ENCODE measurements at regions not wholly inside any gene's neighbourhood (a gene's known extent, or its start where the extent isn't known, plus 50 kb on each side); places are given as distances from the start of the nearest gene placed in this dataset.

GRCh38 chr6:67411036-67411435 is 1224.0 kb upstream of the ADGRB3 start:
- H3K27me3 ChIP-seq (ENCODE audit: low read length), result no peaks in the 10 kb centered on the region
- H2AFZ ChIP-seq (ENCODE audit: low read length), result no peak overlapping the region
- BruUV-seq (replicated peaks), result no TSS peak
- no peaks in the 10 kb centered on the region for H4K20me1 ChIP-seq (ENCODE audit: low read length)
- H3K9me3 ChIP-seq (ENCODE audit: low read length), result no peaks in the 10 kb centered on the region
- peak overlapping the region; percentile 30 for H3K4me2 ChIP-seq (ENCODE audit: low read length)
- ATAC-seq, result peak; percentile 100
- H3K4me3 ChIP-seq (ENCODE audit: low read length), result no peak overlapping the region
- no peaks in the 10 kb centered on the region for H3K79me2 ChIP-seq (ENCODE audit: low read length)
- no peaks in the 10 kb centered on the region for H3F3A ChIP-seq (ENCODE audit: low read length, unreplicated experiment)
- ChIA-PET CTCF (interaction anchor here (0.6 kb wide), 1 partner anchor 958 kb away, joined by 4 read pairs; no protein-coding TSS in a partner anchor), POLR2A (ENCODE audit: unreplicated experiment) (no interaction called here)
- DNase-seq, result peak; percentile 71
- intact Hi-C loops (cut with micrococcal nuclease), result no loop called here
- H3K36me3 ChIP-seq (ENCODE audit: low read depth, low read length), result no peaks in the 10 kb centered on the region
- H3K27ac ChIP-seq (ENCODE audit: low read length), result no peak overlapping the region
- H3K4me1 ChIP-seq (ENCODE audit: insufficient read depth, low read length), result peaks cover 10% of the 10 kb centered on the region
- no peaks in the 10 kb centered on the region for H3K9me2 ChIP-seq (replicated peaks; ENCODE audit: low read length)
- TF ChIP-seq EZH2phosphoT487 (IDR thresholded peaks at IDR 0.05; ENCODE audit: borderline replicate concordance, low read length), result no peak
- TF ChIP-seq, protein P1, sequence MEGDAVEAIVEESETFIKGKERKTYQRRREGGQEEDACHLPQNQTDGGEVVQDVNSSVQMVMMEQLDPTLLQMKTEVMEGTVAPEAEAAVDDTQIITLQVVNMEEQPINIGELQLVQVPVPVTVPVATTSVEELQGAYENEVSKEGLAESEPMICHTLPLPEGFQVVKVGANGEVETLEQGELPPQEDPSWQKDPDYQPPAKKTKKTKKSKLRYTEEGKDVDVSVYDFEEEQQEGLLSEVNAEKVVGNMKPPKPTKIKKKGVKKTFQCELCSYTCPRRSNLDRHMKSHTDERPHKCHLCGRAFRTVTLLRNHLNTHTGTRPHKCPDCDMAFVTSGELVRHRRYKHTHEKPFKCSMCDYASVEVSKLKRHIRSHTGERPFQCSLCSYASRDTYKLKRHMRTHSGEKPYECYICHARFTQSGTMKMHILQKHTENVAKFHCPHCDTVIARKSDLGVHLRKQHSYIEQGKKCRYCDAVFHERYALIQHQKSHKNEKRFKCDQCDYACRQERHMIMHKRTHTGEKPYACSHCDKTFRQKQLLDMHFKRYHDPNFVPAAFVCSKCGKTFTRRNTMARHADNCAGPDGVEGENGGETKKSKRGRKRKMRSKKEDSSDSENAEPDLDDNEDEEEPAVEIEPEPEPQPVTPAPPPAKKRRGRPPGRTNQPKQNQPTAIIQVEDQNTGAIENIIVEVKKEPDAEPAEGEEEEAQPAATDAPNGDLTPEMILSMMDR (conservative IDR thresholded peaks at IDR 0.05; ENCODE audit: low read depth, low read length), result no peak
- TF ChIP-seq EZH2 (IDR thresholded peaks at IDR 0.05; ENCODE audit: low read length, unreplicated experiment), result no peak
- H3K9ac ChIP-seq (ENCODE audit: low read length), result no peak overlapping the region

DNA sequence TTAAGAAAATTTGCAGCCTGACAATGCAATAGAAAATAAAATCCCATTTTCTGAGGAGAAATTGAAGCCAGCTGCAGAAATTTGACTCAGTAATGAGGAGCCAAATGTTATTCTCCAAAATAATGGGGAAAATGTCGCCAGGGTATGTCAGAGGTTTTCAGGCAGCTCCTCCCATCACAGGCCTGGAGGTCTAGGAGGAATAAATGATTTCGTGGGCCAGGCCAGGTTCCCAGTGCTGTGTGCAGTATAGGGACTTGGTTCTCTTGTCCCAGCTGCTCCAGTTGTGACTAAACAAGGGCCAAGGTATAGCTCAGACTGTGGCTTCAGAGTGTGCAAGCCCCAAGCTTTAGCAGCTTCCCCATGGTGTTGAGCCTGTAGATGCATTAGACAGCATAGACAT is 1240.8 kb upstream of the ADGRB3 start:
- Histone ChIP-seq H3K4me2 (ENCODE audit: low read length) (no peak overlapping the region), H3K27me3 (ENCODE audit: low read length) (no peaks in the 10 kb centered on the region), H3K4me1 (ENCODE audit: insufficient read depth, low read length) (no peaks in the 10 kb centered on the region; the same call in 1 of the 2 replicates), H2AFZ (ENCODE audit: low read length) (no peak overlapping the region), H3K9me3 (ENCODE audit: low read length) (no peaks in the 10 kb centered on the region), H3K4me3 (ENCODE audit: low read length) (no peak overlapping the region), H4K20me1 (ENCODE audit: low read length) (no peaks in the 10 kb centered on the region), H3K27ac (ENCODE audit: low read length) (no peak overlapping the region), H3F3A (ENCODE audit: low read length, unreplicated experiment) (no peaks in the 10 kb centered on the region), H3K9ac (ENCODE audit: low read length) (no peak overlapping the region), H3K36me3 (ENCODE audit: low read depth, low read length) (no peaks in the 10 kb centered on the region), H3K79me2 (ENCODE audit: low read length) (no peaks in the 10 kb centered on the region), H3K9me2 (replicated peaks; ENCODE audit: low read length) (no peaks in the 10 kb centered on the region)
- TF ChIP-seq, protein P1 (conservative IDR thresholded peaks at IDR 0.05; ENCODE audit: low read depth, low read length), result no peak
- TF ChIP-seq EZH2phosphoT487 (IDR thresholded peaks at IDR 0.05; ENCODE audit: borderline replicate concordance, low read length) (no peak), EZH2 (IDR thresholded peaks at IDR 0.05; ENCODE audit: low read length, unreplicated experiment) (no peak)
- ChIA-PET CTCF (no interaction called here), POLR2A (ENCODE audit: unreplicated experiment) (no interaction called here)
- no TSS peak for BruUV-seq (replicated peaks)
- ATAC-seq, result no peak
- no peak for DNase-seq
- intact Hi-C loops (cut with micrococcal nuclease), result no loop called here

DNA sequence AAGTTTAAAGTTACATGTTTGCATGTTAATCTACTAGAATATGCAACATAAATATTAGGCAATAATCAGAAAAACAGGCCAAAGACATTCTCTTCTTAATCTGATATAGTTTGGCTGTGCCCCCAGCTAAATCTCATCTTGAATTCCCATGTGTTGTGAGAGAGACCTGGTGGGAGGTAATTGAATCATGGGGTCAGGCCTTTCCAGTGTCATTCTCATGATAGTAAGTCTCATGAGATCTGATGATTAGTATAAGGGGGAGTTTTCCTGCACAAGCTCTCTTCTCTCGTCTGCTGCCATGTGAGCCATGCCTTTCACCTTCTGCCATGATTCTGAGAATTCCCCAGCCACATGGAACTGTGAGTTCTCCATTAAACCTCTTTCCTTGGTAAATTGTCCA is 1241.7 kb upstream of the ADGRB3 start:
- intact Hi-C loops (cut with micrococcal nuclease), result no loop called here
- no peak for DNase-seq
- Histone ChIP-seq H4K20me1 (ENCODE audit: low read length) (no peaks in the 10 kb centered on the region), H3K9me2 (replicated peaks; ENCODE audit: low read length) (no peaks in the 10 kb centered on the region), H3K4me2 (ENCODE audit: low read length) (no peak overlapping the region), H3K9me3 (ENCODE audit: low read length) (no peaks in the 10 kb centered on the region), H3K36me3 (ENCODE audit: low read depth, low read length) (no peaks in the 10 kb centered on the region), H3K27ac (ENCODE audit: low read length) (no peak overlapping the region), H3K27me3 (ENCODE audit: low read length) (no peaks in the 10 kb centered on the region), H3K79me2 (ENCODE audit: low read length) (no peaks in the 10 kb centered on the region), H3K9ac (ENCODE audit: low read length) (no peak overlapping the region), H3F3A (ENCODE audit: low read length, unreplicated experiment) (no peaks in the 10 kb centered on the region), H2AFZ (ENCODE audit: low read length) (no peak overlapping the region), H3K4me3 (ENCODE audit: low read length) (no peak overlapping the region), H3K4me1 (ENCODE audit: insufficient read depth, low read length) (no peaks in the 10 kb centered on the region; the same call in 1 of the 2 replicates)
- ChIA-PET POLR2A (ENCODE audit: unreplicated experiment) (no interaction called here), CTCF (no interaction called here)
- BruUV-seq (replicated peaks), result no TSS peak
- TF ChIP-seq, protein P1 (conservative IDR thresholded peaks at IDR 0.05; ENCODE audit: low read depth, low read length), result no peak
- no peak for TF ChIP-seq EZH2 (IDR thresholded peaks at IDR 0.05; ENCODE audit: low read length, unreplicated experiment)
- TF ChIP-seq EZH2phosphoT487 (IDR thresholded peaks at IDR 0.05; ENCODE audit: borderline replicate concordance, low read length), result no peak
- no peak for ATAC-seq
